ENCODE measurements at regions not wholly inside any gene's neighbourhood (a gene's known extent, or its start where the extent isn't known, plus 50 kb on each side); places are given as distances from the start of the nearest gene placed in this dataset.

DNA sequence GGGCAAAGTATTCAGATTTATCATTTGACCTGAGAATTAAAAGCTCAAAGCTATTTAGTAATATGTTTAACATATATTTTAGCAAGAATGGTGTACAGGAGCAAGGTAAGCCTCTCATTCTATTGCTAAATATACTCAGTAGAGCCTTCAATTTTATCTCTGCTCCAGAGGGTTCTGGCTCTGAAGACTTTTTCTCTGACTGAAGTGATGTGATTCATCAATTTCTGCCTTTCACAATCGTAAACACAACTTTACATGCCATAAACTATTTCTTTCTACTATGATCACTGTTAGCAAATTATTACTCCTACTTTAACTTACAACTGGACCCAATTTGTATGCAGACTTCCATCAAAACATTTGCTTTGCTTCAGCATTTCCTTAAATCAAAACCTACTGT is 315.0 kb upstream of the NDST4 start:
- CTCF ChIA-PET, result no interaction called here
- Histone ChIP-seq H3K4me3 (ENCODE audit: low read depth, low read length) (no peak overlapping the region), H3K27me3 (ENCODE audit: control insufficient read depth, insufficient read depth, low read length) (no peaks in the 10 kb centered on the region), H3K9me3 (ENCODE audit: control insufficient read depth, insufficient read depth, low read length) (peaks cover 6% of the 10 kb centered on the region; the same call in 1 of the 2 replicates), H3K27ac (ENCODE audit: low read depth, low read length) (no peak overlapping the region)
- TF ChIP-seq, protein P1, sequence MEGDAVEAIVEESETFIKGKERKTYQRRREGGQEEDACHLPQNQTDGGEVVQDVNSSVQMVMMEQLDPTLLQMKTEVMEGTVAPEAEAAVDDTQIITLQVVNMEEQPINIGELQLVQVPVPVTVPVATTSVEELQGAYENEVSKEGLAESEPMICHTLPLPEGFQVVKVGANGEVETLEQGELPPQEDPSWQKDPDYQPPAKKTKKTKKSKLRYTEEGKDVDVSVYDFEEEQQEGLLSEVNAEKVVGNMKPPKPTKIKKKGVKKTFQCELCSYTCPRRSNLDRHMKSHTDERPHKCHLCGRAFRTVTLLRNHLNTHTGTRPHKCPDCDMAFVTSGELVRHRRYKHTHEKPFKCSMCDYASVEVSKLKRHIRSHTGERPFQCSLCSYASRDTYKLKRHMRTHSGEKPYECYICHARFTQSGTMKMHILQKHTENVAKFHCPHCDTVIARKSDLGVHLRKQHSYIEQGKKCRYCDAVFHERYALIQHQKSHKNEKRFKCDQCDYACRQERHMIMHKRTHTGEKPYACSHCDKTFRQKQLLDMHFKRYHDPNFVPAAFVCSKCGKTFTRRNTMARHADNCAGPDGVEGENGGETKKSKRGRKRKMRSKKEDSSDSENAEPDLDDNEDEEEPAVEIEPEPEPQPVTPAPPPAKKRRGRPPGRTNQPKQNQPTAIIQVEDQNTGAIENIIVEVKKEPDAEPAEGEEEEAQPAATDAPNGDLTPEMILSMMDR (IDR thresholded peaks at IDR 0.05; ENCODE audit: low read depth, low read length), result no peak
- no peak for DNase-seq (ENCODE audit: low read depth, low spot score)
- POLR2A ChIA-PET, result no interaction called here

DNA sequence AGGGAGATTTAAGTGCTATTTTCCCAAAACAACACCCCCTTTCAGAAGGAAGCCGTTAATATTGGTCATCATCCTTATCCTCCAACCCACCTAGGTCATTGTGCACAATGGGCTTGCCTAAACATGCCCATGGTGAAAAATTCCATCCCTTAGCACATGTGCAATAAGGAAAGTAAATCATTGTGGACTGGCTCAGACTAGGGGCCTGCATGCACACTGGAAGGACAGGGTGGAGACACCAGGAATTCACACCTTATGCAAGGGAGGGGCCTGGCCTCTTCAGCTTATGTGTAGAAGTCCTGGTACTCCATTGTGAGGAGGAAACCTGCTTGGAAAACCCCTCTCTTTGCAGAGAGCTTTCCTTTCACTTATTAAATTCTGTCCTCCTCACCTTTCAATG is 311.4 kb upstream of the NDST4 start:
- DNase-seq (ENCODE audit: low read depth, low spot score), result no peak
- ChIA-PET POLR2A (no interaction called here), CTCF (no interaction called here)
- no peaks in the 10 kb centered on the region for H3K27me3 ChIP-seq (ENCODE audit: control insufficient read depth, insufficient read depth, low read length)
- H3K9me3 ChIP-seq (ENCODE audit: control insufficient read depth, insufficient read depth, low read length), result peaks cover 9% of the 10 kb centered on the region; the same call in 1 of the 2 replicates
- no peak overlapping the region for H3K27ac ChIP-seq (ENCODE audit: low read depth, low read length)
- H3K4me3 ChIP-seq (ENCODE audit: low read depth, low read length), result no peak overlapping the region
- TF ChIP-seq, protein P1 (IDR thresholded peaks at IDR 0.05; ENCODE audit: low read depth, low read length), result no peak

DNA sequence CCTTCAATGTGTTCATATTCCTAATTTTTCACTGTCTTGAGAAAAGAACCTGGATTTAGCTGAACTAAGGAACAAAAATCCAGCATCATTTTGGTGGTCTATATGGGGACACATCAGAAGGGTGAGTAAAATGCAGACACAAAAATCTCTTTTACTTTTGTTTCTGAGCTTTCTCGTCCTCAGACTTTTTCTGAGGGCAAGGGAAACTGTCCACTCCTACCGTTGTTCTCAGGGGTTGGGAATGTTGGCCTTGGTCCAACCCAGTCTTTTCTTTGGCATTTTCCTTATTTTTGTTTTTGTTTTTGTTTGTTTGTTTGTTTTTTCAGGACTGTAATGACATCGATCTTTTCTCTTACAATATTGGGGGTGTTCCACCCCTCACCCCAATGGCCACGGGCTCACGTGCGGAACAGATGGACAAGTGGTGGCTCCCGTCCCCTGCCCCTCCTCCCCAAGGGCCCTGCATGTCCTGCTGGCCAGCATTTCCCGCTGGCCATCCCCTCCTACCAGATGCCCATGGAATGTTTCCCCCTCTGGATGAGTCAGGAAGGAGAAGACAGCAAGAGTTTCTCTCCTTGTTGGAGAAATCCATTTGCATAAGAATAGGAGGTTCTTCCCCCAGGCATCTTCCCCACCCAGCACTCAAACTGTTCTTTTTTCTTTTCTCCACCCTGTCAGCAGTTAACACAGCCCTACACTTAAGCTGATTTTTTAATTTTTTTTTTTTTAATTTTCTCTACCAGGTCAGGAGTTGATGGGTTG is 305.4 kb upstream of the NDST4 start:
- no peak overlapping the region for H3K4me3 ChIP-seq (ENCODE audit: low read depth, low read length)
- peaks cover 15% of the 10 kb centered on the region for H3K9me3 ChIP-seq (ENCODE audit: control insufficient read depth, insufficient read depth, low read length)
- POLR2A ChIA-PET, result no interaction called here

DNA sequence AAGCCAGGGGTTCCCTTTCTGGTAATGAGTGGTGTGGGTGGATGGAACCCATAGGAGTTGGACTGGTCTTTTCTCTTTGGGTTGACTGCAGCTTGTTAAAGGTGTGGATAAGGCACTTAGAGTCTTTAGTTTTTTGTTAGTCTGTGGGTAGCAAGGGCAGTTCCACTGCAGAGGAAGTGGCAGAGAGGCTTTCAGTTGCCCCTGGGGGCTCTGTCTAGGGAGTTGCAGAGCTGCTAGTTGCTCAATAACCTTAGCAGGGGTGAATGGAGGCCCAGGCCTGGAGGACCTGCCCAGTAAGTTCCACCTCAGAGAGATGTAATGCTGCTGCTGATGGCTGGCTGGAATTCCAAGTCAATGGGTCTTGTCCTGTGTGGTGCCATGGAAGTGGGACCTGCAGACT is 282.6 kb upstream of the NDST4 start:
- ChIA-PET POLR2A (no interaction called here), CTCF (no interaction called here)
- Histone ChIP-seq H3K27ac (ENCODE audit: low read depth, low read length) (no peak overlapping the region), H3K4me3 (ENCODE audit: low read depth, low read length) (no peak overlapping the region), H3K9me3 (ENCODE audit: control insufficient read depth, insufficient read depth, low read length) (peaks cover 9% of the 10 kb centered on the region; the same call in 1 of the 2 replicates), H3K27me3 (ENCODE audit: control insufficient read depth, insufficient read depth, low read length) (no peaks in the 10 kb centered on the region)
- TF ChIP-seq, protein P1 (IDR thresholded peaks at IDR 0.05; ENCODE audit: low read depth, low read length), result no peak
- DNase-seq (ENCODE audit: low read depth, low spot score), result no peak

More for the DNA sequence above, 305.4 kb upstream of the NDST4 start:
- TF ChIP-seq, protein P1 (IDR thresholded peaks at IDR 0.05; ENCODE audit: low read depth, low read length), result no peak
- H3K27ac ChIP-seq (ENCODE audit: low read depth, low read length), result no peak overlapping the region
- H3K27me3 ChIP-seq (ENCODE audit: control insufficient read depth, insufficient read depth, low read length), result no peaks in the 10 kb centered on the region
- CTCF ChIA-PET, result no interaction called here
- DNase-seq (ENCODE audit: low read depth, low spot score), result no peak

DNA sequence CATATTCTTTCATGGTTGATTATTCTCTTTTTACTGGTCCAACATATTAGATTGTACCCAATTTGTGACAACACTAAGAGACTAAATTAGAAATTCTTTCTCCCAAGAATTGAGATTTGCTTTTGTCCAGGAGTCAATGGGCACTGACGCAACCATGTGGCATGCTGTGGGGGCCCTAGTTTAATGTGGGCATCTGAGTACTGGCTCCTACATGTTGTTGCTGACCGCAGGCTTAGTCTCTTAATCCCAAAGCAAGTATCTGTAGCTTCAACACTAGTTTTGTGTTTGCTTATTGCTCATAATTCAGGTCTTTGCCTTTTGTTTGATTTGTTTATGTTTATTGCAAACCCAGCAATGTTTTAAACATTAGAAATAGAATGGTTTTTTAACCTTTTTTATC is 263.4 kb upstream of the NDST4 start:
- no peaks in the 10 kb centered on the region for H3K27me3 ChIP-seq (ENCODE audit: control insufficient read depth, insufficient read depth, low read length)
- ChIA-PET CTCF (no interaction called here), POLR2A (no interaction called here)
- H3K9me3 ChIP-seq (ENCODE audit: control insufficient read depth, insufficient read depth, low read length), result 0 out of 2 replicates have a peak, but pooled peaks cover 2% of the 10 kb centered on the region
- no peak for DNase-seq (ENCODE audit: low read depth, low spot score)
- TF ChIP-seq, protein P1 (IDR thresholded peaks at IDR 0.05; ENCODE audit: low read depth, low read length), result no peak
- no peak overlapping the region for H3K4me3 ChIP-seq (ENCODE audit: low read depth, low read length)
- no peak overlapping the region for H3K27ac ChIP-seq (ENCODE audit: low read depth, low read length)

All from AG04450 (cell line).